HEK293 (cell line): ENCODE measurements at regions not wholly inside any gene's neighbourhood (a gene's known extent, or its start where the extent isn't known, plus 50 kb on each side); places are given as distances from the start of the nearest gene placed in this dataset.

Experiments used
- ZNF184 ChIP-seq: fragments of 450-650 bp; IDR thresholded peaks from 2 replicates; pipeline ENCODE4 v1.5.1; 2018; ENCODE audit warnings: missing biosample characterization, mild to moderate bottlenecking, missing genetic modification characterization
- ZNF701 ChIP-seq: fragments of 450-650 bp; formaldehyde crosslinking; IDR thresholded peaks from 2 replicates; pipeline ENCODE4 v1.5.1; 2016; ENCODE audit warnings: missing biosample characterization, missing genetic modification characterization
- TF ChIP-seq, protein P1 (sequence below): fragments of 450-650 bp; formaldehyde crosslinking; IDR thresholded peaks from 2 replicates; pipeline ENCODE4 v1.5.1; 2016; ENCODE audit warnings: missing biosample characterization, missing genetic modification characterization
- TF ChIP-seq, protein P2 (sequence below): fragments of 450-650 bp; formaldehyde crosslinking; IDR thresholded peaks from 2 replicates; pipeline ENCODE4 v1.5.1; 2016; ENCODE audit warnings: missing biosample characterization, missing genetic modification characterization

DNA sequence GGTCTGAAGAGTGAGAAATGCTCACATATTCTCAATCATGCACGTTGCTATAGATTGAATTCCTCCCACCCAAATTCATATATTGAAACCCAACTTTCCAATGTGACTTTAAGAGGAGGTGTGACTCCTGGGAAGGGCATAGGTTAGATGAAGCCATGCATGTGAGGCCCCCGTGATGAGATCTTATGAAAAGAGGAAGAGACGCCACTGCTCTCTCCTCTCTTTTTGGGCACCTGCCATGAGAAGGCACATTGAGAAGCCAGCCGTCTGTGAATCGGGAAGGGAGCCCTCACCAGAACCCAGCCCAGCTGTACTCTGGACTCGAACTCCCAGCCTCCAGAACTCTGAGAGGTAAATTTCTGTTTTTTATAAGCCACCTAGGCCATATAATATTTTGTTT lies 842.6 kb upstream of the SALL3 start:
- TF ChIP-seq ZNF701 (tag by site-specific recombination) = no peak
- no peak for TF ChIP-seq ZNF184 (tag by site-specific recombination)
- TF ChIP-seq, protein P1, sequence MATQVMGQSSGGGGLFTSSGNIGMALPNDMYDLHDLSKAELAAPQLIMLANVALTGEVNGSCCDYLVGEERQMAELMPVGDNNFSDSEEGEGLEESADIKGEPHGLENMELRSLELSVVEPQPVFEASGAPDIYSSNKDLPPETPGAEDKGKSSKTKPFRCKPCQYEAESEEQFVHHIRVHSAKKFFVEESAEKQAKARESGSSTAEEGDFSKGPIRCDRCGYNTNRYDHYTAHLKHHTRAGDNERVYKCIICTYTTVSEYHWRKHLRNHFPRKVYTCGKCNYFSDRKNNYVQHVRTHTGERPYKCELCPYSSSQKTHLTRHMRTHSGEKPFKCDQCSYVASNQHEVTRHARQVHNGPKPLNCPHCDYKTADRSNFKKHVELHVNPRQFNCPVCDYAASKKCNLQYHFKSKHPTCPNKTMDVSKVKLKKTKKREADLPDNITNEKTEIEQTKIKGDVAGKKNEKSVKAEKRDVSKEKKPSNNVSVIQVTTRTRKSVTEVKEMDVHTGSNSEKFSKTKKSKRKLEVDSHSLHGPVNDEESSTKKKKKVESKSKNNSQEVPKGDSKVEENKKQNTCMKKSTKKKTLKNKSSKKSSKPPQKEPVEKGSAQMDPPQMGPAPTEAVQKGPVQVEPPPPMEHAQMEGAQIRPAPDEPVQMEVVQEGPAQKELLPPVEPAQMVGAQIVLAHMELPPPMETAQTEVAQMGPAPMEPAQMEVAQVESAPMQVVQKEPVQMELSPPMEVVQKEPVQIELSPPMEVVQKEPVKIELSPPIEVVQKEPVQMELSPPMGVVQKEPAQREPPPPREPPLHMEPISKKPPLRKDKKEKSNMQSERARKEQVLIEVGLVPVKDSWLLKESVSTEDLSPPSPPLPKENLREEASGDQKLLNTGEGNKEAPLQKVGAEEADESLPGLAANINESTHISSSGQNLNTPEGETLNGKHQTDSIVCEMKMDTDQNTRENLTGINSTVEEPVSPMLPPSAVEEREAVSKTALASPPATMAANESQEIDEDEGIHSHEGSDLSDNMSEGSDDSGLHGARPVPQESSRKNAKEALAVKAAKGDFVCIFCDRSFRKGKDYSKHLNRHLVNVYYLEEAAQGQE (tag by site-specific recombination) = no peak
- TF ChIP-seq, protein P2, sequence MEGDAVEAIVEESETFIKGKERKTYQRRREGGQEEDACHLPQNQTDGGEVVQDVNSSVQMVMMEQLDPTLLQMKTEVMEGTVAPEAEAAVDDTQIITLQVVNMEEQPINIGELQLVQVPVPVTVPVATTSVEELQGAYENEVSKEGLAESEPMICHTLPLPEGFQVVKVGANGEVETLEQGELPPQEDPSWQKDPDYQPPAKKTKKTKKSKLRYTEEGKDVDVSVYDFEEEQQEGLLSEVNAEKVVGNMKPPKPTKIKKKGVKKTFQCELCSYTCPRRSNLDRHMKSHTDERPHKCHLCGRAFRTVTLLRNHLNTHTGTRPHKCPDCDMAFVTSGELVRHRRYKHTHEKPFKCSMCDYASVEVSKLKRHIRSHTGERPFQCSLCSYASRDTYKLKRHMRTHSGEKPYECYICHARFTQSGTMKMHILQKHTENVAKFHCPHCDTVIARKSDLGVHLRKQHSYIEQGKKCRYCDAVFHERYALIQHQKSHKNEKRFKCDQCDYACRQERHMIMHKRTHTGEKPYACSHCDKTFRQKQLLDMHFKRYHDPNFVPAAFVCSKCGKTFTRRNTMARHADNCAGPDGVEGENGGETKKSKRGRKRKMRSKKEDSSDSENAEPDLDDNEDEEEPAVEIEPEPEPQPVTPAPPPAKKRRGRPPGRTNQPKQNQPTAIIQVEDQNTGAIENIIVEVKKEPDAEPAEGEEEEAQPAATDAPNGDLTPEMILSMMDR = no peak
